Gastrocnemius medialis (tissue), 4 donors: ENCODE measurements at regions not wholly inside any gene's neighbourhood (a gene's known extent, or its start where the extent isn't known, plus 50 kb on each side); places are given as distances from the start of the nearest gene placed in this dataset.

ENCODE experiments used
- ATAC-seq, 2 donors: fragments of 150-250 bp; one replicate each; pipeline ENCODE4 v1.9.1; 2016
- DNase-seq, 2 donors: peaks; one replicate each; pipeline ENCODE4 v3.0.0-alpha.2; 2019
- H3K27ac ChIP-seq, 4 donors: fragments of 200-600 bp; sonication (generic); 1 replicate in 1 of 4; 2 replicates in 3 of 4; pipeline ENCODE4 v1.5.1; 2016 to 2018; ENCODE audit warnings: mild to moderate bottlenecking in 2 of 4, moderate library complexity in 1 of 4
- H3K27me3 ChIP-seq, 3 donors: fragments of 200-600 bp; sonication (generic) in 2 of 3; 1 replicate in 1 of 3; 2 replicates in 2 of 3; pipeline versions ENCODE4 v1.5.1 to v1.6.0; 2016 to 2019; ENCODE audit warnings: mild to moderate bottlenecking in 1 of 3, moderate library complexity in 1 of 3
- H3K36me3 ChIP-seq, 2 donors: fragments of 200-600 bp; sonication (generic) in 1 of 2; one replicate each; pipeline ENCODE4 v1.5.1; 2017 to 2018
- H3K4me1 ChIP-seq, 2 donors: fragments of 200-600 bp; sonication (generic) in 1 of 2; one replicate each; pipeline ENCODE4 v1.5.1; 2016 to 2017; ENCODE audit warnings: mild to moderate bottlenecking in 2 of 2
- H3K4me3 ChIP-seq, 4 donors: fragments of 200-600 bp; sonication (generic) in 3 of 4; 1 replicate in 1 of 4; 2 replicates in 3 of 4; pipeline ENCODE4 v1.5.1; 2016 to 2019; ENCODE audit warnings: mild to moderate bottlenecking in 2 of 4
- H3K9me3 ChIP-seq, 3 donors: fragments of 200-600 bp; sonication (generic) in 2 of 3; 1 replicate in 1 of 3; 2 replicates in 2 of 3; pipeline ENCODE4 v1.5.1; 2016 to 2019
- POLR2A ChIP-seq, 2 donors: fragments of 450-650 bp; IDR thresholded peaks; one replicate each; pipeline ENCODE4 v1.6.1; 2017; ENCODE audit warnings: antibody characterized with exemption in 2 of 2, mild to moderate bottlenecking in 2 of 2, moderate library complexity in 2 of 2
- in situ Hi-C, 4 donors: fragments of 200-750 bp; cut with MboI; loops; one replicate each; pipeline versions ENCODE4 v1.15.0 to v1.8.0; 2017; ENCODE audit warnings: low sequenced_read_pairs in 4 of 4
- intact Hi-C: fragments of 100-400 bp; cut with DNase I; formaldehyde crosslinking; loops from one replicate; pipeline ENCODE4 v1.15.1; 2023; ENCODE audit warnings: low total_unique reads
- TF ChIP-seq, protein P1 (sequence below), 5 experiments: fragments of 450-650 bp in 3 of 5; fragments of 200-600 bp in 2 of 5; sonication (generic) in 2 of 5; IDR thresholded peaks in 4 of 5; conservative IDR thresholded peaks in 1 of 5; 1 replicate in 4 of 5; 2 replicates in 1 of 5; pipeline ENCODE4 v1.5.1; 2016 to 2019; ENCODE audit warnings: antibody characterized with exemption in 5 of 5, mild to moderate bottlenecking in 3 of 5, moderate library complexity in 3 of 5

DNA sequence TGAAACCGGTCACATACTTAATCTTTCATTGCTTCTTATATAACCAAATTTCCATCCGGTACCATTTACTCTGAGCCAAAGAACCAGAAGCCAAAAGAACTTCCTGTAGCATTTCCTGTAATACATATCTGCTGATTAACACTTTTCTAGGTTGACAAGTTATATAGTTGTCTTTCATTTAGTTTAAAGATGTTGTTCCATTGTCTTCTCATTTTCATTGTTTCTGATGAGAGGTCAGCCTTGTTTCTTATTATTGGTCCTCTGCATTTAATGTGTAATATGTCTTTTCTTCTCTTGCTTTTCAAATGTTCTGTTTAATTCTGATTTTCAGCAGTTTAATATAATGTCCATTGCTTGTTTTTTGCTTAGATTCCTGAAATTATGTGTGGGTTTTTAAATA lies 214.5 kb upstream of the CCN2 start:
- no peaks in the 10 kb centered on the region for H3K36me3 ChIP-seq
- intact Hi-C loops (loop anchor here (10.0 kb wide), 1 partner anchor 241 kb away; no protein-coding TSS in a partner anchor), in situ Hi-C loops (no loop called here)
- TF ChIP-seq, protein P1, sequence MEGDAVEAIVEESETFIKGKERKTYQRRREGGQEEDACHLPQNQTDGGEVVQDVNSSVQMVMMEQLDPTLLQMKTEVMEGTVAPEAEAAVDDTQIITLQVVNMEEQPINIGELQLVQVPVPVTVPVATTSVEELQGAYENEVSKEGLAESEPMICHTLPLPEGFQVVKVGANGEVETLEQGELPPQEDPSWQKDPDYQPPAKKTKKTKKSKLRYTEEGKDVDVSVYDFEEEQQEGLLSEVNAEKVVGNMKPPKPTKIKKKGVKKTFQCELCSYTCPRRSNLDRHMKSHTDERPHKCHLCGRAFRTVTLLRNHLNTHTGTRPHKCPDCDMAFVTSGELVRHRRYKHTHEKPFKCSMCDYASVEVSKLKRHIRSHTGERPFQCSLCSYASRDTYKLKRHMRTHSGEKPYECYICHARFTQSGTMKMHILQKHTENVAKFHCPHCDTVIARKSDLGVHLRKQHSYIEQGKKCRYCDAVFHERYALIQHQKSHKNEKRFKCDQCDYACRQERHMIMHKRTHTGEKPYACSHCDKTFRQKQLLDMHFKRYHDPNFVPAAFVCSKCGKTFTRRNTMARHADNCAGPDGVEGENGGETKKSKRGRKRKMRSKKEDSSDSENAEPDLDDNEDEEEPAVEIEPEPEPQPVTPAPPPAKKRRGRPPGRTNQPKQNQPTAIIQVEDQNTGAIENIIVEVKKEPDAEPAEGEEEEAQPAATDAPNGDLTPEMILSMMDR (IDR thresholded peaks at IDR 0.05 in 4 of 5, conservative IDR thresholded peaks at IDR 0.05 in 1 of 5) = no peak
- no peak for DNase-seq
- no peak overlapping the region for H3K4me3 ChIP-seq
- no peaks in the 10 kb centered on the region for H3K4me1 ChIP-seq
- H3K27ac ChIP-seq = no peak overlapping the region
- ATAC-seq = no peak
- no peaks in the 10 kb centered on the region for H3K27me3 ChIP-seq
- H3K9me3 ChIP-seq = no peaks in the 10 kb centered on the region

DNA sequence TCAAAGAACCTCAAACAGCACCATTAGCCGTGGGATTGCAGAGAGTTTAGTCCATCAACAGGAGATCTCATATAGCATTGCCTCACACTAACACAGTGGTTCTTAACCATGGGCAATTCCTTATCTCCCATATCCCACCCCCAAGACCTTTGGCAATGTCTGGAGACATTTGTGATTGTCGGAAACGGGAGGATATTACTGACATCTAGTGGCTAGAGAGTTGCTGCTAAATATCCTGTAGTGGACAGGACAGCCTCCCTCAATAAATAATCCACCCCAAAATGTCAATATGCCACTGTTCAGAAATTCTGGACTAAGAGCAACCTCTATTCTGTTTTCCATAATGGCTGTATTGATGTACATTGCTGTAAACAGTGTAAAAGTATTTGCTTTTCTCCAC lies 210.1 kb upstream of the CCN2 start:
- no peak for TF ChIP-seq POLR2A (IDR thresholded peaks at IDR 0.05)
- TF ChIP-seq, protein P1 (IDR thresholded peaks at IDR 0.05 in 4 of 5, conservative IDR thresholded peaks at IDR 0.05 in 1 of 5) = peak in 3 of 5 experiments; percentile 6 to 34 (median 19)
- Histone ChIP-seq H3K9me3 (no peaks in the 10 kb centered on the region), H3K4me3 (no peak overlapping the region), H3K36me3 (no peaks in the 10 kb centered on the region), H3K27ac (no peak overlapping the region), H3K4me1 (no peaks in the 10 kb centered on the region), H3K27me3 (no peaks in the 10 kb centered on the region)
- DNase-seq = no peak
- intact Hi-C loops = loop anchor here (10.0 kb wide), 1 partner anchor 236 kb away; no protein-coding TSS in a partner anchor
- in situ Hi-C loops = no loop called here
- ATAC-seq = no peak

DNA sequence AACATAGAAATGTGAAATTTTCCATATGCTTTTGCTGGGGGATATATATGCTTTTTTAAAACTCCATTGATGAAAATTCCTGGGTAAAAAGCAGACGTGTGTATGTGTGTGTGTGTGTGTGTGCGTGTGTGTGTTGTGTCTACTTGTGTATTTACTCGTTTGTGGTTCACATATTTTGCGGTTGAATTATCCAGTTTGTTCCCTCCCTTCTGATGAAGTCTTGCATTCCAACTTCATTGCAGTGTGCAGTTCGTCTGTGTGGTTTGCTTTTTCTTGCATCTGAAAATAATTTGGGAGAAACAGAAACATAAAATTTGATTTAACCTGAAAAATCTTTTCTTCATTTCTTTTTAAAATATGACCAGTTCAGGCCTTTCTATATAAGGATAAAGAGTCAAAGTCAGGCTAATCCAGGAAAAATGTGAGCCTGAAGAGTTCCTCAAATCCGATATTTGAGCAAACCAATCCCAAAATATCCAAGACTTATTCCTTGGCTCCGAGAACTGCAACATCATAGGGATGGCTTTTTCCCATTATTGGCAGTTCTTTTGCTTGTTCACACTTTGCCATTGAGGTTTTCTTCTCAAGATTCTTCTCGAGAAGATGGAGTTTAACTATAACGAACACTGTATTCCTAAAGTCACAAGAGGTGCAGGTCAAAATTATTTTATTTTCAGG lies 202.2 kb upstream of the CCN2 start:
- ATAC-seq (no peak), DNase-seq (no peak)
- Histone ChIP-seq H3K9me3 (no peaks in the 10 kb centered on the region), H3K27me3 (no peaks in the 10 kb centered on the region), H3K4me1 (no peaks in the 10 kb centered on the region), H3K36me3 (no peaks in the 10 kb centered on the region), H3K4me3 (no peak overlapping the region), H3K27ac (no peak overlapping the region)
- in situ Hi-C loops = no loop called here
- TF ChIP-seq POLR2A (IDR thresholded peaks at IDR 0.05) = no peak
- TF ChIP-seq, protein P1 (IDR thresholded peaks at IDR 0.05 in 4 of 5, conservative IDR thresholded peaks at IDR 0.05 in 1 of 5) = no peak
- intact Hi-C loops = no loop called here

DNA sequence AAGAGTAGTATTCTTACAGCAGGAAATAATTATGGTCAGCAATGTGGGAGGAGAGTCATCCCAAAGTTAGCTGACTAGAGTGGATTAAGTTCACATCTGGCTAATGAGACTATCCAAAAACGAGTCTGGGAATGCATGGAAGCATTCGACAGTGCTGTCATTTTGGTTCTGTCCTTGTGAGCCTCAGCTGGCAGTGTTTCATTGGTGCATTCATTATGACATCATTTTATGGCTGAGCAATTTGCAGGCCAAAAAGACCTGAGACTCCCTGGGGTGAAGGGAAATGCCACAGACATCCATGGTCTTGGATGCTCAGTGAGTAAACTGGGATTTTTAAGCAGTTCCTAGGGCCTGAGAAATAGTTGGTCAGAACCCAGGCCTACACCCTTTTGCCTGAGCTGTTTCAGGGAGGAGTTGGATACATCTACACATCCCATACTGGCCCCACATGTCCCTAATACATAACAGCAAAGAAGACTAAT lies 196.4 kb upstream of the CCN2 start:
- no peak for ATAC-seq
- intact Hi-C loops = no loop called here
- Histone ChIP-seq H3K36me3 (no peaks in the 10 kb centered on the region), H3K27ac (no peak overlapping the region), H3K27me3 (no peaks in the 10 kb centered on the region), H3K4me1 (no peaks in the 10 kb centered on the region), H3K9me3 (no peaks in the 10 kb centered on the region), H3K4me3 (no peak overlapping the region)
- in situ Hi-C loops = no loop called here
- TF ChIP-seq, protein P1 (IDR thresholded peaks at IDR 0.05 in 4 of 5, conservative IDR thresholded peaks at IDR 0.05 in 1 of 5) = no peak
- TF ChIP-seq POLR2A (IDR thresholded peaks at IDR 0.05) = no peak
- no peak for DNase-seq

DNA sequence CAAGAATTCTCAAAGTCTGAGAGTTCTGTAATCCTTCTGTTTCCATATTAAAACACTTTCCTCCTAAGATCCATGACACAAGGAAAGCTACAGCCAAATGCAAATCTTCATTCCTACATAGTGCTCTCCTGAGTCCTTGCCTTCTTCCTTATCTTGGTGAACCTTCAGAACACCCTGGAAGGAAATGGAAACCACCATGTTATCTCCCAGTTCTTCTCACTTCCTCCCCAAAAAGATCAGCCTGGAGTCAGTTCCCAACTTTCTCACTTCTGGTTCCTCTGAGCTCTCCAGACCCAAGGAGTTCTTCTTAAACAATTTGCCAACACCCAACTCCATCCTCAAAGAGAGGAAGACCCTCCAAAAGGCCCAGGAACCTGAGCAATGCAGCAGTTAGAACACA lies 193.3 kb upstream of the CCN2 start:
- Histone ChIP-seq H3K4me3 (no peak overlapping the region), H3K4me1 (no peaks in the 10 kb centered on the region), H3K27ac (no peak overlapping the region), H3K27me3 (no peaks in the 10 kb centered on the region), H3K36me3 (no peaks in the 10 kb centered on the region), H3K9me3 (no peaks in the 10 kb centered on the region)
- TF ChIP-seq, protein P1 (IDR thresholded peaks at IDR 0.05 in 4 of 5, conservative IDR thresholded peaks at IDR 0.05 in 1 of 5) = no peak
- TF ChIP-seq POLR2A (IDR thresholded peaks at IDR 0.05) = no peak
- DNase-seq (no peak), ATAC-seq (no peak)
- intact Hi-C loops = no loop called here
- in situ Hi-C loops = no loop called here
